Trophoblast cell (in vitro differentiated cells and primary cell): ENCODE measurements at regions not wholly inside any gene's neighbourhood (a gene's known extent, or its start where the extent isn't known, plus 50 kb on each side); places are given as distances from the start of the nearest gene placed in this dataset.
"Not testable (repeated sequence)": the region's sequence is repeated elsewhere in the genome, so short reads cannot be mapped to it uniquely, and the experiment has no call there.

Source experiments
- DNase-seq, 2 donors: peaks; one replicate each; pipeline ENCODE4 v3.0.0-alpha.2; 2016
- H2AFZ ChIP-seq: 2 replicates; pipeline ENCODE4 v1.6.1; 2013; ENCODE audit warnings: low read length, moderate library complexity, mild to moderate bottlenecking; ENCODE audit not compliant: insufficient read depth, poor library complexity
- H2AK5ac ChIP-seq: 2 replicates; pipeline ENCODE4 v1.6.1; 2013; ENCODE audit warnings: mild to moderate bottlenecking, low read length
- H2BK120ac ChIP-seq: 2 replicates; pipeline ENCODE4 v1.6.1; 2013; ENCODE audit warnings: low read length, mild to moderate bottlenecking, moderate library complexity; ENCODE audit not compliant: insufficient read depth, poor library complexity
- H2BK12ac ChIP-seq: 2 replicates; pipeline ENCODE4 v1.6.1; 2013; ENCODE audit warnings: mild to moderate bottlenecking, low read length, moderate library complexity
- H2BK5ac ChIP-seq: 2 replicates; pipeline ENCODE4 v1.6.1; 2013; ENCODE audit warnings: low read length, low read depth, moderate library complexity, mild to moderate bottlenecking; ENCODE audit not compliant: poor library complexity
- H3K14ac ChIP-seq: 2 replicates; pipeline ENCODE4 v1.6.1; 2013; ENCODE audit warnings: mild to moderate bottlenecking, low read length
- H3K18ac ChIP-seq: 2 replicates; pipeline ENCODE4 v1.6.1; 2013; ENCODE audit warnings: mild to moderate bottlenecking, low read length
- H3K23ac ChIP-seq: 2 replicates; pipeline ENCODE4 v1.6.1; 2013; ENCODE audit warnings: low read length
- H3K27ac ChIP-seq: 2 replicates; pipeline ENCODE4 v1.5.1; 2013; ENCODE audit warnings: low read depth, mild to moderate bottlenecking, inconsistent platforms, low read length, moderate library complexity
- H3K27me3 ChIP-seq: 2 replicates; pipeline ENCODE4 v1.6.1; 2013; ENCODE audit warnings: inconsistent platforms, mild to moderate bottlenecking, low read length, moderate library complexity; ENCODE audit not compliant: insufficient read depth
- H3K36me3 ChIP-seq, 2 experiments: 1 replicate in 1 of 2; 2 replicates in 1 of 2; pipeline ENCODE4 v1.6.1; 2013; ENCODE audit warnings: low read length in 2 of 2, mild to moderate bottlenecking in 2 of 2, moderate library complexity in 1 of 2; ENCODE audit not compliant: insufficient read depth in 2 of 2, control insufficient read depth in 1 of 2
- H3K4ac ChIP-seq: 2 replicates; pipeline ENCODE4 v1.6.1; 2013; ENCODE audit warnings: low read depth, mild to moderate bottlenecking, low read length, moderate library complexity
- H3K4me1 ChIP-seq, 2 experiments: 1 replicate in 1 of 2; 2 replicates in 1 of 2; pipeline ENCODE4 v1.6.1; 2013; ENCODE audit warnings: low read length in 2 of 2, mild to moderate bottlenecking in 2 of 2, moderate library complexity in 1 of 2; ENCODE audit not compliant: insufficient read depth in 2 of 2, control insufficient read depth in 1 of 2
- H3K4me2 ChIP-seq: 2 replicates; pipeline ENCODE4 v1.6.1; 2013; ENCODE audit warnings: inconsistent platforms, mild to moderate bottlenecking, low read length, moderate library complexity
- H3K4me3 ChIP-seq: 2 replicates; pipeline ENCODE4 v1.5.1; 2013; ENCODE audit warnings: mild to moderate bottlenecking, low read depth, low read length, inconsistent platforms
- H3K79me1 ChIP-seq: one replicate; pipeline ENCODE4 v1.6.1; 2013; ENCODE audit warnings: low read length
- H3K79me2 ChIP-seq: 2 replicates; pipeline ENCODE4 v1.6.1; 2013; ENCODE audit warnings: low read length, mild to moderate bottlenecking; ENCODE audit not compliant: control insufficient read depth, insufficient read depth, poor library complexity
- H3K9ac ChIP-seq: 2 replicates; pipeline ENCODE4 v1.6.1; 2013; ENCODE audit warnings: mild to moderate bottlenecking, low read length
- H3K9me3 ChIP-seq: 2 replicates; pipeline ENCODE4 v1.6.1; 2013; ENCODE audit warnings: low read depth, mild to moderate bottlenecking, control low read depth, inconsistent platforms, low read length; ENCODE audit not compliant: insufficient read depth
- H4K12ac ChIP-seq: 2 replicates; pipeline ENCODE4 v1.6.1; 2013; ENCODE audit warnings: low read depth, mild to moderate bottlenecking, low read length, moderate library complexity
- H4K8ac ChIP-seq: 2 replicates; pipeline ENCODE4 v1.6.1; 2013; ENCODE audit warnings: low read depth, mild to moderate bottlenecking, low read length, moderate library complexity
- H4K91ac ChIP-seq: one replicate; pipeline ENCODE4 v1.6.1; 2013; ENCODE audit warnings: low read depth, mild to moderate bottlenecking, low read length, moderate library complexity
- WGBS: extraction: QIAGEN DNeasy Blood & Tissue Kit; methylation state at CpG from one replicate; pipeline ENCODE4 v1.1.7; 2013; ENCODE audit warnings: missing lambda C conversion rate; ENCODE audit not compliant: insufficient read length, insufficient coverage; ENCODE audit errors: extremely low coverage; 5-methylcytosine and 5-hydroxymethylcytosine counted together

DNA sequence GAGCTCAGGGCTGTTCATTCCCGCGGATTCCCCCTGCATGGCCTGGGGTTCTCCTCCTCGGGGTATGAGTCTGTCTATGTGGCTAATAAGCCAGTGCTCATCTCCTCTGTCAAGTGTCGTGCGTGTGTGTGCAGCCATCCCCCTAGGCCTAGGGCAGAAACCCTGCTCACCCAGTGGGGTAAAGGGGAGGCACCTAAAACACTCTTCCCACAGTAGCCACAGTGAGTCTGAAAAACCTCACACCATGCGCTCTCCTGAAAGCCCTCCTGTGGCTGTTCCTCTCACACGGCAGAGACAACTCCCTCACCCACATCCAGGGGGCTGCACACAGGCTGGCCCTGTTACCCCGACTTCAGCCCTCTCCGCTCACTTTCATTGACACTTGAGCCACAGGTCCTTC is 71.0 kb upstream of the GOLGA6L22 start:
- peak in 1 of 2 donors; percentile 0 for DNase-seq
- H2BK5ac ChIP-seq, H3K18ac ChIP-seq, H3K9ac ChIP-seq, H2AFZ ChIP-seq, H4K91ac ChIP-seq, H3K9me3 ChIP-seq, H3K4me3 ChIP-seq, H2BK120ac ChIP-seq, H3K36me3 ChIP-seq, H3K4me1 ChIP-seq, H3K23ac ChIP-seq, H3K79me2 ChIP-seq, H3K27me3 ChIP-seq, H3K79me1 ChIP-seq, H3K14ac ChIP-seq, H2BK12ac ChIP-seq, H2AK5ac ChIP-seq, H4K12ac ChIP-seq, H4K8ac ChIP-seq, H3K4me2 ChIP-seq, H3K4ac ChIP-seq, H3K27ac ChIP-seq: not testable (repeated sequence)
- no CpG with 5 or more reads among the region's 9 CpGs for WGBS

- H3K4ac ChIP-seq, H3K27me3 ChIP-seq, H3K79me1 ChIP-seq, H2BK120ac ChIP-seq, H2BK12ac ChIP-seq, H3K9me3 ChIP-seq, H3K23ac ChIP-seq, DNase-seq, H3K27ac ChIP-seq, H3K4me3 ChIP-seq, H3K18ac ChIP-seq, H4K8ac ChIP-seq, H3K79me2 ChIP-seq, H3K4me2 ChIP-seq, H3K14ac ChIP-seq, H3K4me1 ChIP-seq, H4K91ac ChIP-seq, H3K36me3 ChIP-seq, H3K9ac ChIP-seq, H2AFZ ChIP-seq, H4K12ac ChIP-seq, H2BK5ac ChIP-seq, H2AK5ac ChIP-seq: not testable (repeated sequence)
- no CpG with 5 or more reads among the region's 7 CpGs for WGBS
Observed at GRCh38 chr15:22388365-22388764, 70.3 kb upstream of the GOLGA6L22 start.

GRCh38 chr15:22401207-22401606 is 57.5 kb upstream of the GOLGA6L22 start:
- H3K4me2 ChIP-seq, H3K4me3 ChIP-seq, H3K23ac ChIP-seq, H3K79me1 ChIP-seq, H3K4me1 ChIP-seq, H4K8ac ChIP-seq, H3K27ac ChIP-seq, H2BK120ac ChIP-seq, H2BK5ac ChIP-seq, H2AFZ ChIP-seq, H2BK12ac ChIP-seq, H3K27me3 ChIP-seq, H3K9me3 ChIP-seq, H4K91ac ChIP-seq, H3K4ac ChIP-seq, H3K9ac ChIP-seq, H2AK5ac ChIP-seq, H4K12ac ChIP-seq, H3K18ac ChIP-seq, H3K14ac ChIP-seq, DNase-seq, H3K36me3 ChIP-seq, H3K79me2 ChIP-seq: not testable (repeated sequence)
- WGBS, result no CpG with 5 or more reads among the region's 5 CpGs

GRCh38 chr15:22401703-22402102 is 57.0 kb upstream of the GOLGA6L22 start:
- H3K9ac ChIP-seq, H2BK5ac ChIP-seq, H3K18ac ChIP-seq, H2AK5ac ChIP-seq, H2BK12ac ChIP-seq, H3K4me2 ChIP-seq, H3K9me3 ChIP-seq, H3K27ac ChIP-seq, H3K36me3 ChIP-seq, DNase-seq, H4K12ac ChIP-seq, H3K14ac ChIP-seq, H3K4me1 ChIP-seq, H2AFZ ChIP-seq, H4K91ac ChIP-seq, H3K23ac ChIP-seq, H3K27me3 ChIP-seq, H4K8ac ChIP-seq, H2BK120ac ChIP-seq, H3K4ac ChIP-seq, H3K79me1 ChIP-seq, H3K4me3 ChIP-seq, H3K79me2 ChIP-seq: not testable (repeated sequence)
- no CpG with 5 or more reads among the region's 7 CpGs for WGBS
